ENCODE measurements at regions not wholly inside any gene's neighbourhood (a gene's known extent, or its start where the extent isn't known, plus 50 kb on each side); places are given as distances from the start of the nearest gene placed in this dataset.

DNA sequence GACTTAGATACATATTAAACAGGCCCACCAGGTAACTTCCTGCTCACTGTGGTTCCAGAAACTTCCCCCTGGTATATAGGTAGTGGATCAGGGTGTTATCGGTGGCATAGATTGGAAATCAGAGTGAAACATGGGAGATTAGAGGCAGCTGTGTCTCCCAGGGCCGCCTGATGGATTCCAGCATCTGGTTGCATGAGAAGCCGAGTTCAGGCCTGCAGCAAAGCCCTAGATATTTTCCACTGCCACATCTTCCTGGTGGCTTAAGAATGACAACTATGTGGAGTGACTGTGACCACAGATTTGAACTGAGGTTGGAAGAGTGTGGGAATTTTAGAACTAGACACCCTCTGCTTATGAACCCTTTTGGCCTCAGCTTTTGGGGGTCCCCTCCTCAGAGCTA lies 184.8 kb upstream of the NTF3 start:
- 70 to 90% (median 78%) methylated on average over 3 of the region's 3 CpGs for WGBS, 5 donors
- intact Hi-C loops (cut with DNase I; ENCODE audit: low total_unique reads) = no loop called here
- DNase-seq = no peak
- Histone ChIP-seq H3K9me3 (no peaks in the 10 kb centered on the region), H3K4me1 (peaks cover 0 to 9% (median 4%) of the 10 kb centered on the region in 4 donors), H3K27me3 (no peaks in the 10 kb centered on the region), H3K36me3 (no peaks in the 10 kb centered on the region), H3K4me3 (no peak overlapping the region), H3K27ac (no peak overlapping the region)
- TF ChIP-seq CTCF (IDR thresholded peaks at IDR 0.05) (no peak), POLR2A (IDR thresholded peaks at IDR 0.05) (no peak), POLR2AphosphoS5 (IDR thresholded peaks at IDR 0.05) (no peak), EP300 (IDR thresholded peaks at IDR 0.05) (no peak)

- no peak overlapping the region for H3K4me3 ChIP-seq
- TF ChIP-seq EP300 (IDR thresholded peaks at IDR 0.05) (no peak), CTCF (IDR thresholded peaks at IDR 0.05) (no peak), POLR2A (IDR thresholded peaks at IDR 0.05) (no peak), POLR2AphosphoS5 (IDR thresholded peaks at IDR 0.05) (no peak)
- no peak overlapping the region for H3K27ac ChIP-seq
- H3K9me3 ChIP-seq = no peaks in the 10 kb centered on the region
- no peaks in the 10 kb centered on the region for H3K27me3 ChIP-seq
- WGBS, 5 donors = 82 to 91% (median 87%) methylated on average over 3 of the region's 3 CpGs
- peaks cover 0 to 9% (median 4%) of the 10 kb centered on the region in 4 donors for H3K4me1 ChIP-seq
- no peak for DNase-seq
- H3K36me3 ChIP-seq = no peaks in the 10 kb centered on the region
- intact Hi-C loops (cut with DNase I; ENCODE audit: low total_unique reads) = no loop called here
Observed at GRCh38 chr12:5248230-5248629, 183.7 kb upstream of the NTF3 start.

DNA sequence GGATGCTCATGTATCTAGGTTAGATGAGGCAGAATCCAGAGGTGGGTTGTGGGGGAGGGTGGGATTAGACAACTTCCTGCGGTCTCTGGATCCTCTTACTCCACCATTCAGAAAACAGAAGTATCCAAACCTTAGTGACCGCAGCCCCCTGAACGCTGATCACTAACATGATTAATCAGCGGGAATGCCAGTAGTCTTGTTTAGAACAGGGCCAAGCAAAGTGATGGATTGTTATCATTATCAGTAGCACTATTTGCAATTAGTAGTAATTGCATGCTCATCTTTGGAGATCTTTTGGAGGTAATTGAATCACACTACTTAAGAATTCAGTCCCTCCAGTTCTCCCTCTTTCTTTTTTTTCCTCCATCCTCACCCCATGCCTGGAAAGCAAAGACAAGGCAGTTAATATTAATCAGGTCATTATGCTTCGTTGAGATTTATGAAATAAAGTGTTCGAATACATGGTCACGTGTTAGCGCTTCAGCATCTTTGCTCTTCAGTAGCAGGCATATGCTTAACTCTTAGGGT lies 182.8 kb upstream of the NTF3 start:
- Histone ChIP-seq H3K9me3 (no peaks in the 10 kb centered on the region), H3K36me3 (no peaks in the 10 kb centered on the region), H3K4me3 (no peak overlapping the region), H3K4me1 (peaks cover 0 to 9% (median 4%) of the 10 kb centered on the region in 4 donors), H3K27me3 (no peaks in the 10 kb centered on the region), H3K27ac (no peak overlapping the region)
- intact Hi-C loops (cut with DNase I; ENCODE audit: low total_unique reads) = no loop called here
- DNase-seq = no peak
- TF ChIP-seq POLR2A (IDR thresholded peaks at IDR 0.05) = no peak
- TF ChIP-seq EP300 (IDR thresholded peaks at IDR 0.05) = no peak
- 66 to 74% (median 71%) methylated on average over 8 of the region's 8 CpGs for WGBS, 5 donors

GRCh38 chr12:5251092-5251491 lies 180.8 kb upstream of the NTF3 start:
- Histone ChIP-seq H3K4me3 (no peak overlapping the region), H3K27me3 (no peaks in the 10 kb centered on the region), H3K9me3 (no peaks in the 10 kb centered on the region), H3K36me3 (no peaks in the 10 kb centered on the region), H3K4me1 (no peaks in the 10 kb centered on the region), H3K27ac (no peak overlapping the region)
- intact Hi-C loops (cut with DNase I; ENCODE audit: low total_unique reads) = no loop called here
- no peak for DNase-seq
- WGBS, 5 donors = 36 to 65% (median 44%) methylated on average over 6 of the region's 6 CpGs
- TF ChIP-seq POLR2A (IDR thresholded peaks at IDR 0.05) = no peak
- no peak for TF ChIP-seq EP300 (IDR thresholded peaks at IDR 0.05)
- TF ChIP-seq CTCF (IDR thresholded peaks at IDR 0.05) = no peak
- no peak for TF ChIP-seq POLR2AphosphoS5 (IDR thresholded peaks at IDR 0.05)

DNA sequence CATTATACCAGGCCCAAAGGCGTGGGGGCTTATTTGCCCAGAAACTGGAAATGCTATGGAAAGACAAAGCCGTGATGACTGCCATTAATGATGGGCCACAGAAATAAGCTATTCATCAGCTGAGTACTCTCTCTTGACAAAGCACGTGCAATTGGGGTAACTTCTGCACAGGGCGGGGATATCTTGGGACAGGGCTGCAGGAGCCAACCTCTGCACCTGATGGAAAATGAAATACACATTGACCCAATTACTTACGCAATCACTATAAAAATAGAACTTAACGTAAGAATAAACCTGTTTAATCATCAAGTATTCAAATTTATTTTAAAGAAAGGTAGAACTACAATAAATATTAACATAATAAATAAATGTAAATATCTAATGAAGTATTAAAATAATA lies 180.1 kb upstream of the NTF3 start:
- Histone ChIP-seq H3K4me1 (no peaks in the 10 kb centered on the region), H3K27me3 (no peaks in the 10 kb centered on the region), H3K9me3 (no peaks in the 10 kb centered on the region), H3K4me3 (no peak overlapping the region), H3K36me3 (no peaks in the 10 kb centered on the region), H3K27ac (no peak overlapping the region)
- no peak for DNase-seq
- intact Hi-C loops (cut with DNase I; ENCODE audit: low total_unique reads) = no loop called here
- TF ChIP-seq CTCF (IDR thresholded peaks at IDR 0.05) (no peak), POLR2A (IDR thresholded peaks at IDR 0.05) (no peak), EP300 (IDR thresholded peaks at IDR 0.05) (no peak), POLR2AphosphoS5 (IDR thresholded peaks at IDR 0.05) (no peak)
- WGBS, 5 donors = 44 to 69% (median 55%) methylated on average over 6 of the region's 6 CpGs

Data from stomach (tissue), 8 donors.